BJ (cell line): ENCODE measurements at regions not wholly inside any gene's neighbourhood (a gene's known extent, or its start where the extent isn't known, plus 50 kb on each side); places are given as distances from the start of the nearest gene placed in this dataset.

ENCODE experiments used
- CTCF ChIA-PET: fragments of 350-600 bp; formaldehyde crosslinking; extraction: SDS; loops from one replicate; lab custom pipeline; 2021; ENCODE audit warnings: antibody characterized with exemption, inconsistent platforms; lab: Yijun Ruan, JAX
- POLR2A ChIA-PET: fragments of 300-600 bp; sonication (Branson Sonifier 250); formaldehyde crosslinking; extraction: SDS; loops from one replicate; lab custom pipeline; 2021; ENCODE audit warnings: antibody characterized with exemption; lab: Charles Lee
- DNase-seq: peaks from one replicate; pipeline ENCODE4 v3.0.0-alpha.2; 2011; ENCODE audit warnings: low read depth
- H3K27me3 ChIP-seq: 2 replicates; pipeline ENCODE4 v1.6.0; 2011; ENCODE audit warnings: low read length; ENCODE audit not compliant: control insufficient read depth, insufficient read depth
- H3K36me3 ChIP-seq: 2 replicates; pipeline ENCODE4 v1.5.1; 2011; ENCODE audit warnings: low read length; ENCODE audit not compliant: control insufficient read depth, insufficient read depth
- H3K4me3 ChIP-seq: 2 replicates; pipeline ENCODE4 v1.5.1; 2011; ENCODE audit warnings: low read depth, mild to moderate bottlenecking, control low read depth, low read length
- CTCF ChIP-seq: IDR thresholded peaks from 2 replicates; pipeline ENCODE4 v1.5.1; 2011; ENCODE audit warnings: low read depth, mild to moderate bottlenecking, control low read depth, inconsistent platforms, low read length, moderate library complexity; ENCODE audit not compliant: insufficient read depth

- Histone ChIP-seq H3K36me3 (no peaks in the 10 kb centered on the region), H3K27me3 (no peaks in the 10 kb centered on the region), H3K4me3 (no peak overlapping the region)
- no peak for DNase-seq
- no peak for TF ChIP-seq CTCF
- ChIA-PET CTCF (no interaction called here), POLR2A (no interaction called here)
Measured at GRCh38 chr4:34043131-34043530, 2201.2 kb downstream of the ARAP2 start.

- peak; percentile 49 for DNase-seq
- no peak for TF ChIP-seq CTCF
- ChIA-PET CTCF (no interaction called here), POLR2A (no interaction called here)
- no peak overlapping the region for H3K4me3 ChIP-seq
- no peaks in the 10 kb centered on the region for H3K27me3 ChIP-seq
- no peaks in the 10 kb centered on the region for H3K36me3 ChIP-seq
Measured at GRCh38 chr4:34046580-34046979, 2197.7 kb downstream of the ARAP2 start.

GRCh38 chr4:34047363-34047762 is 2197.0 kb downstream of the ARAP2 start:
- Histone ChIP-seq H3K36me3 (no peaks in the 10 kb centered on the region), H3K4me3 (no peak overlapping the region), H3K27me3 (no peaks in the 10 kb centered on the region)
- ChIA-PET POLR2A (no interaction called here), CTCF (no interaction called here)
- no peak for DNase-seq
- TF ChIP-seq CTCF, result no peak

GRCh38 chr4:34066126-34066525 is 2178.2 kb downstream of the ARAP2 start:
- DNase-seq, result no peak
- no peaks in the 10 kb centered on the region for H3K36me3 ChIP-seq
- ChIA-PET POLR2A (no interaction called here), CTCF (no interaction called here)
- TF ChIP-seq CTCF, result no peak
- H3K4me3 ChIP-seq, result no peak overlapping the region
- no peaks in the 10 kb centered on the region for H3K27me3 ChIP-seq

- Histone ChIP-seq H3K4me3 (no peak overlapping the region), H3K36me3 (no peaks in the 10 kb centered on the region), H3K27me3 (no peaks in the 10 kb centered on the region)
- no peak for TF ChIP-seq CTCF
- ChIA-PET CTCF (no interaction called here), POLR2A (no interaction called here)
- no peak for DNase-seq
Measured at GRCh38 chr4:34091451-34091850, 2152.9 kb downstream of the ARAP2 start.
